Gastroesophageal sphincter (tissue), 3 donors: ENCODE measurements at regions not wholly inside any gene's neighbourhood (a gene's known extent, or its start where the extent isn't known, plus 50 kb on each side); places are given as distances from the start of the nearest gene placed in this dataset.

Source experiments
- EP300 ChIP-seq: sonication (generic); formaldehyde crosslinking; IDR thresholded peaks from one replicate; pipeline ENCODE4 v1.6.1; 2017; ENCODE audit warnings: antibody characterized with exemption, mild to moderate bottlenecking
- POLR2A ChIP-seq, 2 donors: fragments of 450-650 bp; IDR thresholded peaks; one replicate each; pipeline ENCODE4 v1.6.1; 2017; ENCODE audit warnings: antibody characterized with exemption in 2 of 2, mild to moderate bottlenecking in 2 of 2, moderate library complexity in 1 of 2
- POLR2AphosphoS5 ChIP-seq: sonication (generic); formaldehyde crosslinking; IDR thresholded peaks from one replicate; pipeline ENCODE4 v1.6.1; 2017; ENCODE audit warnings: antibody characterized with exemption
- TF ChIP-seq, protein P1 (sequence below), 4 experiments: fragments of 200-600 bp in 2 of 4; fragments of 450-650 bp in 2 of 4; sonication (generic) in 1 of 4; IDR thresholded peaks; one replicate each; pipeline ENCODE4 v1.5.1; 2017 to 2019; ENCODE audit warnings: antibody characterized with exemption in 4 of 4, mild to moderate bottlenecking in 2 of 4, moderate library complexity in 2 of 4

DNA sequence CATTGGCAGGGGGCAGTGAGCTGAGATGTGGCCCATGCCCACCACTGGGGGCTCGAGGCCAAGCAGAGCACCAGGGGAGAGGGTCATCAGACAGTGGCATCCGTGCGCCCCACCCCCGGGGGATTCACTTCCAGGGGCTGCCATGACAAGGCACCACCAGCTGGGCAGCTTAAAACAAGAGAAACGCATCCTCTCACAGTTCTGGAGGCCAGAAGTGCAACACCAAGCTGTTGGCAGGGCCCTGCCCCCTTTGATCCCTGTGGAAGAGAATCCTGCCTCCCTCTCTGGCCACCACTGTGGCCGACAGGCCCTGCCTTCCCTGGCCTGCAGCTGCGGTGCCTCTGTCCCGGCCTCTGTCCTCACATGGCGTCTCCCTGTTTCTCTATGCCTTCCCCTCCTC lies 187.7 kb upstream of the ID2 start:
- TF ChIP-seq POLR2A (IDR thresholded peaks at IDR 0.05) = no peak
- TF ChIP-seq, protein P1, sequence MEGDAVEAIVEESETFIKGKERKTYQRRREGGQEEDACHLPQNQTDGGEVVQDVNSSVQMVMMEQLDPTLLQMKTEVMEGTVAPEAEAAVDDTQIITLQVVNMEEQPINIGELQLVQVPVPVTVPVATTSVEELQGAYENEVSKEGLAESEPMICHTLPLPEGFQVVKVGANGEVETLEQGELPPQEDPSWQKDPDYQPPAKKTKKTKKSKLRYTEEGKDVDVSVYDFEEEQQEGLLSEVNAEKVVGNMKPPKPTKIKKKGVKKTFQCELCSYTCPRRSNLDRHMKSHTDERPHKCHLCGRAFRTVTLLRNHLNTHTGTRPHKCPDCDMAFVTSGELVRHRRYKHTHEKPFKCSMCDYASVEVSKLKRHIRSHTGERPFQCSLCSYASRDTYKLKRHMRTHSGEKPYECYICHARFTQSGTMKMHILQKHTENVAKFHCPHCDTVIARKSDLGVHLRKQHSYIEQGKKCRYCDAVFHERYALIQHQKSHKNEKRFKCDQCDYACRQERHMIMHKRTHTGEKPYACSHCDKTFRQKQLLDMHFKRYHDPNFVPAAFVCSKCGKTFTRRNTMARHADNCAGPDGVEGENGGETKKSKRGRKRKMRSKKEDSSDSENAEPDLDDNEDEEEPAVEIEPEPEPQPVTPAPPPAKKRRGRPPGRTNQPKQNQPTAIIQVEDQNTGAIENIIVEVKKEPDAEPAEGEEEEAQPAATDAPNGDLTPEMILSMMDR (IDR thresholded peaks at IDR 0.05) = no peak
- no peak for TF ChIP-seq EP300
- no peak for TF ChIP-seq POLR2AphosphoS5
